CD4-positive, alpha-beta T cell (primary cell): ENCODE measurements at regions not wholly inside any gene's neighbourhood (a gene's known extent, or its start where the extent isn't known, plus 50 kb on each side); places are given as distances from the start of the nearest gene placed in this dataset.

Experiments
- ATAC-seq: fragments of 200-7000 bp; cut with Tn5 transposase; one replicate; pipeline ENCODE4 v1.10.0; 2022; ENCODE audit warnings: mild to moderate bottlenecking; ENCODE audit not compliant: poor library complexity
- CTCF ChIA-PET: fragments of 350-600 bp; sonication (Branson Sonifier 250); formaldehyde crosslinking; loops from one replicate; lab custom pipeline; 2021; ENCODE audit warnings: antibody characterized with exemption, inconsistent platforms; lab: Charles Lee
- POLR2A ChIA-PET: fragments of 350-600 bp; sonication (Branson Sonifier 250); formaldehyde crosslinking; loops from one replicate; lab custom pipeline; 2021; ENCODE audit warnings: antibody characterized with exemption, inconsistent platforms; lab: Charles Lee
- DNase-seq, 14 experiments: peaks; one replicate each; pipeline ENCODE4 v3.0.0-alpha.2; 2013 to 2020; ENCODE audit warnings: mixed read lengths in 2 of 14
- H3K27ac ChIP-seq, 2 donors: one replicate each; pipeline versions ENCODE4 v1.5.1 to v1.7.0; 2013; ENCODE audit warnings: low read length in 2 of 2, low read depth in 1 of 2, mild to moderate bottlenecking in 1 of 2
- H3K27me3 ChIP-seq, 2 experiments: 1 replicate in 1 of 2; 2 replicates in 1 of 2; pipeline versions ENCODE4 v1.6.1 to v1.7.0; 2013; ENCODE audit warnings: low read length in 2 of 2, control low read depth in 1 of 2, mild to moderate bottlenecking in 1 of 2, moderate library complexity in 1 of 2; ENCODE audit not compliant: insufficient read depth in 2 of 2, control insufficient read depth in 1 of 2
- H3K36me3 ChIP-seq: one replicate; pipeline ENCODE4 v1.6.1; 2013; ENCODE audit warnings: low read length, control low read depth; ENCODE audit not compliant: insufficient read depth
- H3K4me1 ChIP-seq: one replicate; pipeline ENCODE4 v1.6.1; 2013; ENCODE audit warnings: low read length, control low read depth; ENCODE audit not compliant: insufficient read depth
- H3K4me3 ChIP-seq: one replicate; pipeline ENCODE4 v1.5.1; 2013; ENCODE audit warnings: mild to moderate bottlenecking, low read length, moderate library complexity
- H3K9me3 ChIP-seq, 2 experiments: 1 replicate in 1 of 2; 2 replicates in 1 of 2; pipeline versions ENCODE4 v1.6.1 to v1.7.0; 2013; ENCODE audit warnings: low read length in 2 of 2, mild to moderate bottlenecking in 2 of 2, control low read depth in 1 of 2, moderate library complexity in 1 of 2; ENCODE audit not compliant: control insufficient read depth in 1 of 2, insufficient read depth in 1 of 2
- H3K27ac Mint-ChIP-seq: one replicate; pipeline ENCODE4 v1.8.0; 2020; ENCODE audit warnings: mixed read lengths
- H3K27me3 Mint-ChIP-seq: one replicate; pipeline ENCODE4 v1.8.0; 2021; ENCODE audit warnings: mixed read lengths
- H3K36me3 Mint-ChIP-seq: one replicate; pipeline ENCODE4 v1.8.0; 2021; ENCODE audit warnings: low read depth, mixed read lengths
- H3K4me1 Mint-ChIP-seq: one replicate; pipeline ENCODE4 v1.8.0; 2021; ENCODE audit warnings: low read depth, mixed read lengths
- H3K4me3 Mint-ChIP-seq: one replicate; pipeline ENCODE4 v1.8.0; 2020; ENCODE audit warnings: mild to moderate bottlenecking, mixed read lengths
- H3K9me3 Mint-ChIP-seq: one replicate; pipeline ENCODE4 v1.8.0; 2020; ENCODE audit warnings: mixed read lengths
- CTCF ChIP-seq: fragments of 200-600 bp; IDR thresholded peaks from one replicate; pipeline ENCODE4 v1.8.0; 2022; ENCODE audit warnings: antibody characterized with exemption, mild to moderate bottlenecking
- intact Hi-C, 2 experiments: fragments of 100-400 bp; cut with DNase I in 1 of 2; cut with micrococcal nuclease in 1 of 2; formaldehyde crosslinking; loops; one replicate each; pipeline versions ENCODE4 v1.15.1 to v1.9.0; 2023 to 2025; cut with DNase I, micrococcal nuclease

- TF ChIP-seq CTCF, result no peak
- Mint-ChIP-seq H3K4me3 (no peak overlapping the region), H3K4me1 (no peaks in the 10 kb centered on the region), H3K27me3 (no peaks in the 10 kb centered on the region), H3K9me3 (no peaks in the 10 kb centered on the region), H3K27ac (no peak overlapping the region), H3K36me3 (no peaks in the 10 kb centered on the region)
- ChIA-PET CTCF (no interaction called here), POLR2A (no interaction called here)
- ATAC-seq (no peak), DNase-seq (no peak)
- H3K27me3 ChIP-seq, result no peaks in the 10 kb centered on the region
- intact Hi-C loops, result no loop called here
- no peak overlapping the region for H3K4me3 ChIP-seq
- no peaks in the 10 kb centered on the region for H3K4me1 ChIP-seq
- H3K36me3 ChIP-seq, result no peaks in the 10 kb centered on the region
- no peak overlapping the region for H3K27ac ChIP-seq
- no peaks in the 10 kb centered on the region for H3K9me3 ChIP-seq
Observed at GRCh38 chr6:134817448-134817847, 132.5 kb downstream of the ALDH8A1 start.

GRCh38 chr6:134816780-134817179, 133.1 kb downstream of the ALDH8A1 start:
- no peaks in the 10 kb centered on the region for H3K9me3 ChIP-seq
- H3K27me3 ChIP-seq, result no peaks in the 10 kb centered on the region
- Mint-ChIP-seq H3K9me3 (no peaks in the 10 kb centered on the region), H3K4me3 (no peak overlapping the region), H3K36me3 (no peaks in the 10 kb centered on the region), H3K4me1 (no peaks in the 10 kb centered on the region), H3K27me3 (no peaks in the 10 kb centered on the region), H3K27ac (no peak overlapping the region)
- no peak overlapping the region for H3K4me3 ChIP-seq
- TF ChIP-seq CTCF, result no peak
- no peak for DNase-seq
- no peak for ATAC-seq
- H3K27ac ChIP-seq, result no peak overlapping the region
- POLR2A ChIA-PET, result no interaction called here
- CTCF ChIA-PET, result no interaction called here
- intact Hi-C loops, result no loop called here
- H3K4me1 ChIP-seq, result no peaks in the 10 kb centered on the region
- no peaks in the 10 kb centered on the region for H3K36me3 ChIP-seq

- H3K27ac Mint-ChIP-seq, result no peak overlapping the region
- no peak overlapping the region for H3K4me3 Mint-ChIP-seq
- DNase-seq, result no peak
- intact Hi-C loops, result no loop called here
- CTCF ChIA-PET, result no interaction called here
- ATAC-seq, result no peak
- no peaks in the 10 kb centered on the region for H3K4me1 Mint-ChIP-seq
- POLR2A ChIA-PET, result no interaction called here
- H3K9me3 Mint-ChIP-seq, result no peaks in the 10 kb centered on the region
- no peaks in the 10 kb centered on the region for H3K9me3 ChIP-seq
- no peaks in the 10 kb centered on the region for H3K36me3 Mint-ChIP-seq
- H3K4me3 ChIP-seq, result no peak overlapping the region
- H3K36me3 ChIP-seq, result no peaks in the 10 kb centered on the region
- TF ChIP-seq CTCF, result no peak
- H3K4me1 ChIP-seq, result no peaks in the 10 kb centered on the region
- no peaks in the 10 kb centered on the region for H3K27me3 Mint-ChIP-seq
- H3K27me3 ChIP-seq, result no peaks in the 10 kb centered on the region
- H3K27ac ChIP-seq, result no peak overlapping the region
Observed at GRCh38 chr6:134816300-134816699, 133.6 kb downstream of the ALDH8A1 start.
